ENCODE measurements at regions not wholly inside any gene's neighbourhood (a gene's known extent, or its start where the extent isn't known, plus 50 kb on each side); places are given as distances from the start of the nearest gene placed in this dataset.

DNA sequence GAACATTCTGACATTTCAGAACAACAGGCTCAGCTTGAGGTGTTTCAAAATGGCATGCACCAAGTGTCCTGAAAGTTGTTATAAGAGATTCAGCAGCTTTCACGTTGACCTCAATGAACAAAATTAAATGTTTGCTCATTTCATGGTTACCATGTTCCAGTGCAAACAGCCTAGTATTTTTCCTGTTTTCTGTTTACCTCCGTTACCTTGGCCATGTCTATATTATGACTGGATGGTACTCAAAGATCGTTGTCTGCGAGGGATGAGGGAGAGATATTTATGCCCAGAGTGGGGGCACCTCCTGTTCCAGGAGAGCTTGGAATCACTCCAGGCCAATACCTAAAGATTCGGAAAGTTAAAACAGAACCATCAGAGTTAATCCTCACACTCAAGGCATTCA, 83.8 kb upstream of the SASH1 start:
- H2AFZ ChIP-seq (ENCODE audit: low read depth, low read length) = no peak overlapping the region
- no peak for ATAC-seq (ENCODE audit: insufficient read depth, low read depth)
- DNase-seq = no peak
- H3K4me2 ChIP-seq (ENCODE audit: insufficient read depth, low read length) = no peak overlapping the region
- no peaks in the 10 kb centered on the region for H3K9me3 ChIP-seq (ENCODE audit: insufficient read depth, low read length, severe bottlenecking)
- no peak overlapping the region for H3K9ac ChIP-seq (ENCODE audit: low read depth, low read length)
- no peaks in the 10 kb centered on the region for H4K20me1 ChIP-seq (ENCODE audit: insufficient read depth, low read length)
- no peaks in the 10 kb centered on the region for H3K27me3 ChIP-seq (ENCODE audit: insufficient read depth, low read length, poor library complexity)
- no peaks in the 10 kb centered on the region for H3K79me2 ChIP-seq (ENCODE audit: insufficient read depth, low read length)
- H3K36me3 ChIP-seq (ENCODE audit: insufficient read depth, low read length) = no peaks in the 10 kb centered on the region
- no peak for TF ChIP-seq EZH2 (IDR thresholded peaks at IDR 0.05; ENCODE audit: borderline replicate concordance, low read depth, low read length, severe bottlenecking)
- TF ChIP-seq, protein P1, sequence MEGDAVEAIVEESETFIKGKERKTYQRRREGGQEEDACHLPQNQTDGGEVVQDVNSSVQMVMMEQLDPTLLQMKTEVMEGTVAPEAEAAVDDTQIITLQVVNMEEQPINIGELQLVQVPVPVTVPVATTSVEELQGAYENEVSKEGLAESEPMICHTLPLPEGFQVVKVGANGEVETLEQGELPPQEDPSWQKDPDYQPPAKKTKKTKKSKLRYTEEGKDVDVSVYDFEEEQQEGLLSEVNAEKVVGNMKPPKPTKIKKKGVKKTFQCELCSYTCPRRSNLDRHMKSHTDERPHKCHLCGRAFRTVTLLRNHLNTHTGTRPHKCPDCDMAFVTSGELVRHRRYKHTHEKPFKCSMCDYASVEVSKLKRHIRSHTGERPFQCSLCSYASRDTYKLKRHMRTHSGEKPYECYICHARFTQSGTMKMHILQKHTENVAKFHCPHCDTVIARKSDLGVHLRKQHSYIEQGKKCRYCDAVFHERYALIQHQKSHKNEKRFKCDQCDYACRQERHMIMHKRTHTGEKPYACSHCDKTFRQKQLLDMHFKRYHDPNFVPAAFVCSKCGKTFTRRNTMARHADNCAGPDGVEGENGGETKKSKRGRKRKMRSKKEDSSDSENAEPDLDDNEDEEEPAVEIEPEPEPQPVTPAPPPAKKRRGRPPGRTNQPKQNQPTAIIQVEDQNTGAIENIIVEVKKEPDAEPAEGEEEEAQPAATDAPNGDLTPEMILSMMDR (IDR thresholded peaks at IDR 0.05; ENCODE audit: borderline replicate concordance, extremely low read depth, low read length, poor library complexity, severe bottlenecking) = no peak
- H3K27ac ChIP-seq (ENCODE audit: low read length) = no peak overlapping the region
- no peak overlapping the region for H3K4me3 ChIP-seq (ENCODE audit: low read depth in 1 of 2, low read length in 2 of 2)
- no peaks in the 10 kb centered on the region for H3K4me1 ChIP-seq (ENCODE audit: insufficient read depth, low read length)

DNA sequence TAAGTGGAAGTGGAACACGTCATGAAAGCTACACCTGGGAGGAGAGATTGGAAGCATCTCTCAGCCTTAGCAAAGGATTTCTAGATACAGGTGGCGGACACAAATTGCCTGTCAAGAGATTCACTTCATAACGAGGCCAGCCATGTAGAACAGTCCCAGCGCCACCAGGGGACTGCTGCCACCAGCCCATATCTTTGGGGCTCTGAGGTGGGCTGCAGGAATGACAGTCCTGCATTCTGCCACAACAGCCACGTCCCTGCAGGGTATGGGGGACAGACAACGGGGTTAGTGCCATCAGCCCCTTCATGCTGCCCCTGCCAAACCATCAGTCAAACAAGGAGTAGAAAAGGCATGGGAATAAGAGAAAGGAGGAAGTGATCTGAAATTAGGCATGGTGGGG, 81.2 kb upstream of the SASH1 start:
- TF ChIP-seq, protein P1 (IDR thresholded peaks at IDR 0.05; ENCODE audit: borderline replicate concordance, extremely low read depth, low read length, poor library complexity, severe bottlenecking) = no peak
- no peak for TF ChIP-seq EZH2 (IDR thresholded peaks at IDR 0.05; ENCODE audit: borderline replicate concordance, low read depth, low read length, severe bottlenecking)
- H2AFZ ChIP-seq (ENCODE audit: low read depth, low read length) = no peak overlapping the region
- H3K4me3 ChIP-seq (ENCODE audit: low read depth in 1 of 2, low read length in 2 of 2) = no peak overlapping the region
- peaks cover 3% of the 10 kb centered on the region for H3K27me3 ChIP-seq (ENCODE audit: insufficient read depth, low read length, poor library complexity)
- no peaks in the 10 kb centered on the region for H3K79me2 ChIP-seq (ENCODE audit: insufficient read depth, low read length)
- H3K4me1 ChIP-seq (ENCODE audit: insufficient read depth, low read length) = no peaks in the 10 kb centered on the region
- no peak overlapping the region for H3K27ac ChIP-seq (ENCODE audit: low read length)
- no peak for ATAC-seq (ENCODE audit: insufficient read depth, low read depth)
- H4K20me1 ChIP-seq (ENCODE audit: insufficient read depth, low read length) = no peaks in the 10 kb centered on the region
- H3K4me2 ChIP-seq (ENCODE audit: insufficient read depth, low read length) = no peak overlapping the region
- DNase-seq = no peak
- H3K36me3 ChIP-seq (ENCODE audit: insufficient read depth, low read length) = no peaks in the 10 kb centered on the region
- no peak overlapping the region for H3K9ac ChIP-seq (ENCODE audit: low read depth, low read length)
- H3K9me3 ChIP-seq (ENCODE audit: insufficient read depth, low read length, severe bottlenecking) = no peaks in the 10 kb centered on the region

DNA sequence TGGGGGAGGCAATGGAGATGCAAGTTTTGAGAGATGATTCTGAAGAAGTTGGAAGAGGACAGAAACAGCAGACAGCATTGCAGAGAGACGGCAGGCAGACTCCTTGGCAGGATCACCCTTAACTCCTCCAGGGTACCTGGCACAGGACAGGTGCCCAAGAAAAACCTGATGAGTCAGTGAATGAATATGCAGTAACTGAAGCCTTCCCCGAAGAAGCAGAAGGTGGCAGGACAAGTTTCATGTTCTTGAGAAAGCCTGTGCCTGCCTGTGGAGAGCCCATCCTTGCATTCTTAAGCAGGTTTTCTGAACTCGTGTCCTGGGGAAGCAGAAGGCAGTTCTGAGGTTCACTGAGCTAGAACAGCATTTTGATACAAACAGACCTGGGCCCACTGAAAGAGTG, 79.6 kb upstream of the SASH1 start:
- Histone ChIP-seq H3K27me3 (ENCODE audit: insufficient read depth, low read length, poor library complexity) (peaks cover 3% of the 10 kb centered on the region), H2AFZ (ENCODE audit: low read depth, low read length) (no peak overlapping the region), H4K20me1 (ENCODE audit: insufficient read depth, low read length) (no peaks in the 10 kb centered on the region), H3K4me2 (ENCODE audit: insufficient read depth, low read length) (no peak overlapping the region), H3K9me3 (ENCODE audit: insufficient read depth, low read length, severe bottlenecking) (no peaks in the 10 kb centered on the region), H3K4me1 (ENCODE audit: insufficient read depth, low read length) (no peaks in the 10 kb centered on the region), H3K9ac (ENCODE audit: low read depth, low read length) (no peak overlapping the region), H3K4me3 (ENCODE audit: low read depth in 1 of 2, low read length in 2 of 2) (no peak overlapping the region), H3K36me3 (ENCODE audit: insufficient read depth, low read length) (no peaks in the 10 kb centered on the region), H3K27ac (ENCODE audit: low read length) (no peak overlapping the region), H3K79me2 (ENCODE audit: insufficient read depth, low read length) (no peaks in the 10 kb centered on the region)
- no peak for TF ChIP-seq EZH2 (IDR thresholded peaks at IDR 0.05; ENCODE audit: borderline replicate concordance, low read depth, low read length, severe bottlenecking)
- ATAC-seq (ENCODE audit: insufficient read depth, low read depth) (no peak), DNase-seq (no peak)

DNA sequence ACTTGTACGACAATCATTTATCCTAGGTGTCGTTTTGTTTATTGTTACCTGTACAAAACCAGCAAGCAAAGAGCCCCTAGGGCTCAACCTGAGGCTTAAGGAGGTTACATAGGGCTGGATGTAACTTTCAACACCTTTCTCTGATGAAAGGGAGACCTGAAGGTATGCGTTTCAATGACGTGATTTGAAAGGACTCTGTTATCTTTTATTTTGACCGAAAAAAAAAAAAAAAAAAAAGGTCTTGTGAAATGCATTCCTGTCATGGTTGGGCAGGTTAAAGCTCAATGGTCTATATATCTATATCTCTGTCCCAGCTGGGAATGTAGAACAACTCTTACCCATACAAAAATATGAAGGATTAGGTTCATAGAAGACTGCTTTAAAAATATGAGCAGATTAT, 78.7 kb upstream of the SASH1 start:
- TF ChIP-seq, protein P1 (IDR thresholded peaks at IDR 0.05; ENCODE audit: borderline replicate concordance, extremely low read depth, low read length, poor library complexity, severe bottlenecking) = no peak
- H3K36me3 ChIP-seq (ENCODE audit: insufficient read depth, low read length) = no peaks in the 10 kb centered on the region
- H2AFZ ChIP-seq (ENCODE audit: low read depth, low read length) = no peak overlapping the region

More for the DNA sequence above, 78.7 kb upstream of the SASH1 start:
- H3K27me3 ChIP-seq (ENCODE audit: insufficient read depth, low read length, poor library complexity) = peaks cover 7% of the 10 kb centered on the region
- no peaks in the 10 kb centered on the region for H3K4me1 ChIP-seq (ENCODE audit: insufficient read depth, low read length)
- no peak overlapping the region for H3K9ac ChIP-seq (ENCODE audit: low read depth, low read length)
- DNase-seq (no peak), ATAC-seq (ENCODE audit: insufficient read depth, low read depth) (no peak)
- no peaks in the 10 kb centered on the region for H4K20me1 ChIP-seq (ENCODE audit: insufficient read depth, low read length)
- H3K79me2 ChIP-seq (ENCODE audit: insufficient read depth, low read length) = no peaks in the 10 kb centered on the region
- no peak overlapping the region for H3K4me2 ChIP-seq (ENCODE audit: insufficient read depth, low read length)
- no peak overlapping the region for H3K27ac ChIP-seq (ENCODE audit: low read length)
- H3K9me3 ChIP-seq (ENCODE audit: insufficient read depth, low read length, severe bottlenecking) = no peaks in the 10 kb centered on the region
- no peak overlapping the region for H3K4me3 ChIP-seq (ENCODE audit: low read depth in 1 of 2, low read length in 2 of 2)
